KMS-11 (cell line): ENCODE measurements at regions not wholly inside any gene's neighbourhood (a gene's known extent, or its start where the extent isn't known, plus 50 kb on each side); places are given as distances from the start of the nearest gene placed in this dataset.

Source experiments
- H2AFZ ChIP-seq: fragments of 200-600 bp; sonication (generic); 2 replicates; pipeline ENCODE4 v1.6.1; 2016; ENCODE audit warnings: antibody characterized with exemption, mixed run types, low read depth
- H3K27ac ChIP-seq: fragments of 200-600 bp; sonication (generic); 2 replicates; pipeline ENCODE4 v1.6.1; 2016; ENCODE audit warnings: mild to moderate bottlenecking, mixed run types
- H3K27me3 ChIP-seq: fragments of 200-600 bp; sonication (generic); 2 replicates; pipeline ENCODE4 v1.6.1; 2017; ENCODE audit warnings: mild to moderate bottlenecking, low read depth, mixed run types, moderate library complexity; ENCODE audit not compliant: insufficient read depth
- H3K36me3 ChIP-seq: fragments of 200-600 bp; sonication (generic); 2 replicates; pipeline ENCODE4 v1.6.1; 2017; ENCODE audit warnings: mild to moderate bottlenecking, mixed run types; ENCODE audit not compliant: insufficient read depth
- H3K4me1 ChIP-seq: fragments of 200-600 bp; sonication (generic); 2 replicates; pipeline ENCODE4 v1.6.1; 2016; ENCODE audit warnings: mild to moderate bottlenecking, low read depth, mixed run types; ENCODE audit not compliant: poor library complexity, severe bottlenecking
- H3K4me2 ChIP-seq: fragments of 200-600 bp; sonication (generic); 2 replicates; pipeline ENCODE4 v1.7.0; 2016; ENCODE audit warnings: mild to moderate bottlenecking, mixed run types
- H3K4me3 ChIP-seq: fragments of 200-600 bp; sonication (generic); IDR thresholded peaks from 2 replicates; pipeline ENCODE4 v1.6.1; 2017; ENCODE audit warnings: low read depth, low read length, mixed read lengths; ENCODE audit not compliant: insufficient read depth
- H3K79me2 ChIP-seq: fragments of 200-600 bp; sonication (generic); 2 replicates; pipeline ENCODE4 v1.6.1; 2016; ENCODE audit warnings: low read depth, mixed run types; ENCODE audit not compliant: insufficient read depth
- H3K9ac ChIP-seq: fragments of 200-600 bp; sonication (generic); 2 replicates; pipeline ENCODE4 v1.6.1; 2016; ENCODE audit warnings: mild to moderate bottlenecking, mixed run types
- H4K20me1 ChIP-seq: fragments of 200-600 bp; sonication (generic); 2 replicates; pipeline ENCODE4 v1.6.1; 2016; ENCODE audit warnings: mild to moderate bottlenecking, mixed run types; ENCODE audit not compliant: insufficient read depth
- CTCF ChIP-seq: fragments of 200-600 bp; sonication (generic); conservative IDR thresholded peaks from 2 replicates; pipeline ENCODE4 v1.6.1; 2017; ENCODE audit warnings: low read depth, mild to moderate bottlenecking, antibody characterized with exemption, low read length, moderate library complexity, mixed read lengths

- no peaks in the 10 kb centered on the region for H3K4me1 ChIP-seq
- no peaks in the 10 kb centered on the region for H3K79me2 ChIP-seq
- no peak overlapping the region for H3K27ac ChIP-seq
- H3K9ac ChIP-seq = no peak overlapping the region
- H2AFZ ChIP-seq = no peak overlapping the region
- no peaks in the 10 kb centered on the region for H3K27me3 ChIP-seq
- no peaks in the 10 kb centered on the region for H4K20me1 ChIP-seq
- no peak overlapping the region for H3K4me2 ChIP-seq
- TF ChIP-seq CTCF = no peak
- H3K36me3 ChIP-seq = no peaks in the 10 kb centered on the region
- no peak overlapping the region for H3K4me3 ChIP-seq
These were observed 115.1 kb downstream of the RNASET2 start for GRCh38 chr6:166841216-166841615.

- Histone ChIP-seq H3K27me3 (no peaks in the 10 kb centered on the region), H3K27ac (no peak overlapping the region), H3K36me3 (no peaks in the 10 kb centered on the region), H3K79me2 (no peaks in the 10 kb centered on the region), H3K4me3 (no peak overlapping the region), H3K9ac (no peak overlapping the region), H2AFZ (no peak overlapping the region), H4K20me1 (no peaks in the 10 kb centered on the region), H3K4me2 (no peak overlapping the region), H3K4me1 (no peaks in the 10 kb centered on the region)
- TF ChIP-seq CTCF = no peak
These were observed 116.8 kb downstream of the RNASET2 start for GRCh38 chr6:166839569-166839968.

GRCh38 chr6:166838987-166839386 lies 117.4 kb downstream of the RNASET2 start:
- Histone ChIP-seq H3K9ac (no peak overlapping the region), H4K20me1 (no peaks in the 10 kb centered on the region), H2AFZ (no peak overlapping the region), H3K36me3 (no peaks in the 10 kb centered on the region), H3K4me1 (no peaks in the 10 kb centered on the region), H3K27me3 (no peaks in the 10 kb centered on the region), H3K27ac (no peak overlapping the region), H3K4me2 (no peak overlapping the region), H3K79me2 (no peaks in the 10 kb centered on the region), H3K4me3 (no peak overlapping the region)
- no peak for TF ChIP-seq CTCF

- Histone ChIP-seq H3K36me3 (no peaks in the 10 kb centered on the region), H3K4me1 (no peaks in the 10 kb centered on the region), H3K4me2 (no peak overlapping the region), H3K4me3 (no peak overlapping the region), H3K27me3 (no peaks in the 10 kb centered on the region), H3K79me2 (no peaks in the 10 kb centered on the region), H3K9ac (no peak overlapping the region), H4K20me1 (no peaks in the 10 kb centered on the region), H3K27ac (no peak overlapping the region), H2AFZ (no peak overlapping the region)
- TF ChIP-seq CTCF = no peak
These were observed 119.3 kb downstream of the RNASET2 start for GRCh38 chr6:166836785-166837718.
